CD14-positive monocyte (primary cell): ENCODE measurements at regions not wholly inside any gene's neighbourhood (a gene's known extent, or its start where the extent isn't known, plus 50 kb on each side); places are given as distances from the start of the nearest gene placed in this dataset.

ENCODE experiments used
- DNase-seq, 3 donors: peaks; one replicate each; pipeline ENCODE4 v3.0.0-alpha.2; 2011 to 2022
- H2AFZ ChIP-seq: 2 replicates; pipeline ENCODE4 v1.6.0; 2012; ENCODE audit warnings: mild to moderate bottlenecking, low read depth, low read length, inconsistent platforms; ENCODE audit not compliant: insufficient read depth, poor library complexity, severe bottlenecking
- H3K27ac ChIP-seq, 2 donors: 1 replicate in 1 of 2; 2 replicates in 1 of 2; pipeline ENCODE4 v1.5.1; 2012 to 2013; ENCODE audit warnings: low read length in 2 of 2, control low read depth in 1 of 2, inconsistent platforms in 1 of 2, low read depth in 1 of 2, mild to moderate bottlenecking in 1 of 2
- H3K27me3 ChIP-seq, 2 donors: one replicate each; pipeline versions ENCODE4 v1.6.0 to v1.6.1; 2011 to 2013; ENCODE audit warnings: low read length in 2 of 2; ENCODE audit not compliant: control insufficient read depth in 2 of 2, insufficient read depth in 2 of 2
- H3K36me3 ChIP-seq, 2 donors: replicated peaks in 1 of 2; 1 replicate in 1 of 2; 2 replicates in 1 of 2; pipeline versions ENCODE4 v1.5.1 to v1.6.1; 2012 to 2013; ENCODE audit warnings: low read length in 2 of 2, control low read depth in 1 of 2, inconsistent platforms in 1 of 2, mild to moderate bottlenecking in 1 of 2; ENCODE audit not compliant: insufficient read depth in 2 of 2, control insufficient read depth in 1 of 2
- H3K4me1 ChIP-seq, 2 donors: 1 replicate in 1 of 2; 2 replicates in 1 of 2; pipeline versions ENCODE4 v1.5.1 to v1.6.1; 2012 to 2013; ENCODE audit warnings: low read length in 2 of 2, control low read depth in 1 of 2, inconsistent platforms in 1 of 2, mild to moderate bottlenecking in 1 of 2, moderate library complexity in 1 of 2; ENCODE audit not compliant: insufficient read depth in 2 of 2, control insufficient read depth in 1 of 2
- H3K4me2 ChIP-seq: replicated peaks from 2 replicates; pipeline ENCODE3; 2012; ENCODE audit warnings: low read length, moderate library complexity, mild to moderate bottlenecking; ENCODE audit not compliant: poor library complexity, severe bottlenecking; ENCODE audit errors: extremely low read depth
- H3K4me3 ChIP-seq, 3 experiments: fragments of 200-600 bp in 1 of 3; sonication (generic) in 1 of 3; replicated peaks in 1 of 3; 1 replicate in 2 of 3; 2 replicates in 1 of 3; pipeline ENCODE4 v1.5.1; 2011 to 2013; ENCODE audit warnings: low read length in 3 of 3, mild to moderate bottlenecking in 3 of 3, control low read depth in 2 of 3, low read depth in 2 of 3, inconsistent platforms in 1 of 3, moderate library complexity in 1 of 3
- H3K79me2 ChIP-seq: 2 replicates; pipeline ENCODE4 v1.6.0; 2012; ENCODE audit warnings: mild to moderate bottlenecking, control low read depth, inconsistent platforms, low read length, moderate library complexity; ENCODE audit not compliant: insufficient read depth
- H3K9ac ChIP-seq: 2 replicates; pipeline ENCODE4 v1.6.0; 2017; ENCODE audit warnings: low read length, mild to moderate bottlenecking; ENCODE audit not compliant: insufficient read depth, poor library complexity, severe bottlenecking
- H3K9me3 ChIP-seq, 2 donors: replicated peaks in 1 of 2; 1 replicate in 1 of 2; 2 replicates in 1 of 2; pipeline versions ENCODE4 v1.5.1 to v1.6.1; 2012 to 2013; ENCODE audit warnings: low read length in 2 of 2, control low read depth in 1 of 2; ENCODE audit not compliant: control insufficient read depth in 1 of 2, insufficient read depth in 1 of 2
- H4K20me1 ChIP-seq: 2 replicates; pipeline ENCODE4 v1.6.0; 2012; ENCODE audit warnings: mild to moderate bottlenecking, low read length, control low read depth, moderate library complexity; ENCODE audit not compliant: insufficient read depth
- H3K27ac Mint-ChIP-seq, 7 donors: one replicate each; pipeline ENCODE4 v1.8.0; 2020; ENCODE audit warnings: mild to moderate bottlenecking in 7 of 7, mixed read lengths in 7 of 7, moderate library complexity in 6 of 7, inconsistent platforms in 2 of 7
- H3K27me3 Mint-ChIP-seq, 3 donors: one replicate each; pipeline ENCODE4 v1.8.0; 2021 to 2022; ENCODE audit warnings: low read depth in 3 of 3, mild to moderate bottlenecking in 3 of 3, mixed read lengths in 3 of 3, moderate library complexity in 3 of 3, inconsistent platforms in 1 of 3
- H3K36me3 Mint-ChIP-seq, 2 donors: one replicate each; pipeline ENCODE4 v1.8.0; 2020; ENCODE audit warnings: mixed read lengths in 2 of 2, inconsistent platforms in 1 of 2, mild to moderate bottlenecking in 1 of 2
- H3K4me1 Mint-ChIP-seq: one replicate; pipeline ENCODE4 v1.8.0; 2020; ENCODE audit warnings: mild to moderate bottlenecking, mixed read lengths
- H3K4me3 Mint-ChIP-seq, 2 donors: one replicate each; pipeline ENCODE4 v1.8.0; 2020; ENCODE audit warnings: mild to moderate bottlenecking in 2 of 2, mixed read lengths in 2 of 2, moderate library complexity in 1 of 2
- H3K9me3 Mint-ChIP-seq, 7 donors: one replicate each; pipeline ENCODE4 v1.8.0; 2020 to 2022; ENCODE audit warnings: mixed read lengths in 7 of 7, mild to moderate bottlenecking in 6 of 7, moderate library complexity in 6 of 7, inconsistent platforms in 2 of 7
- WGBS: methylation state at CpG from one replicate; pipeline ENCODE4 v1.1.5; 2013; ENCODE audit warnings: missing lambda C conversion rate; ENCODE audit not compliant: insufficient coverage; 5-methylcytosine and 5-hydroxymethylcytosine counted together
- intact Hi-C, 2 donors: fragments of 100-400 bp; cut with micrococcal nuclease; formaldehyde crosslinking; loops; one replicate each; pipeline versions ENCODE4 v1.15.0 to v1.15.1; 2023
- TF ChIP-seq, protein P1 (sequence below): fragments of 200-600 bp; IDR thresholded peaks from one replicate; pipeline ENCODE4 v1.8.0; 2022; ENCODE audit warnings: antibody characterized with exemption, mild to moderate bottlenecking

GRCh38 chr2:215621381-215621780 is 185.5 kb upstream of the FN1 start:
- DNase-seq, result no peak
- H3K4me1 Mint-ChIP-seq, result peaks cover 39% of the 10 kb centered on the region
- H3K9me3 Mint-ChIP-seq, result peaks cover 0 to 7% (median 2%) of the 10 kb centered on the region in 7 donors
- no CpG with 5 or more reads among the region's 2 CpGs for WGBS
- TF ChIP-seq, protein P1, sequence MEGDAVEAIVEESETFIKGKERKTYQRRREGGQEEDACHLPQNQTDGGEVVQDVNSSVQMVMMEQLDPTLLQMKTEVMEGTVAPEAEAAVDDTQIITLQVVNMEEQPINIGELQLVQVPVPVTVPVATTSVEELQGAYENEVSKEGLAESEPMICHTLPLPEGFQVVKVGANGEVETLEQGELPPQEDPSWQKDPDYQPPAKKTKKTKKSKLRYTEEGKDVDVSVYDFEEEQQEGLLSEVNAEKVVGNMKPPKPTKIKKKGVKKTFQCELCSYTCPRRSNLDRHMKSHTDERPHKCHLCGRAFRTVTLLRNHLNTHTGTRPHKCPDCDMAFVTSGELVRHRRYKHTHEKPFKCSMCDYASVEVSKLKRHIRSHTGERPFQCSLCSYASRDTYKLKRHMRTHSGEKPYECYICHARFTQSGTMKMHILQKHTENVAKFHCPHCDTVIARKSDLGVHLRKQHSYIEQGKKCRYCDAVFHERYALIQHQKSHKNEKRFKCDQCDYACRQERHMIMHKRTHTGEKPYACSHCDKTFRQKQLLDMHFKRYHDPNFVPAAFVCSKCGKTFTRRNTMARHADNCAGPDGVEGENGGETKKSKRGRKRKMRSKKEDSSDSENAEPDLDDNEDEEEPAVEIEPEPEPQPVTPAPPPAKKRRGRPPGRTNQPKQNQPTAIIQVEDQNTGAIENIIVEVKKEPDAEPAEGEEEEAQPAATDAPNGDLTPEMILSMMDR, result no peak
- Histone ChIP-seq H3K9me3 (no peaks in the 10 kb centered on the region), H3K9ac (no peak overlapping the region), H3K4me3 (no peak overlapping the region), H4K20me1 (no peaks in the 10 kb centered on the region), H3K36me3 (no peaks in the 10 kb centered on the region), H3K4me1 (peaks cover 24 to 35% of the 10 kb centered on the region in 2 donors), H3K4me2 (no peak overlapping the region), H3K27ac (no peak overlapping the region), H2AFZ (no peak overlapping the region), H3K27me3 (no peaks in the 10 kb centered on the region), H3K79me2 (no peaks in the 10 kb centered on the region)
- H3K4me3 Mint-ChIP-seq, result no peak overlapping the region
- no peak overlapping the region for H3K27ac Mint-ChIP-seq
- H3K36me3 Mint-ChIP-seq, result no peaks in the 10 kb centered on the region
- intact Hi-C loops, result no loop called here
- peaks cover 0 to 7% (median 2%) of the 10 kb centered on the region in 3 donors for H3K27me3 Mint-ChIP-seq

GRCh38 chr2:215620528-215620927 is 184.7 kb upstream of the FN1 start:
- Mint-ChIP-seq H3K9me3 (peaks cover 0 to 7% (median 2%) of the 10 kb centered on the region in 7 donors), H3K4me1 (peaks cover 46% of the 10 kb centered on the region), H3K27ac (peak overlapping the region in 5 of 7 donors; percentile 56 to 86 (median 68)), H3K36me3 (no peaks in the 10 kb centered on the region), H3K27me3 (peaks cover under 1 to 9% (median 2%) of the 10 kb centered on the region in 3 donors), H3K4me3 (peak overlapping the region in 1 of 2 donors; percentile 51)
- Histone ChIP-seq H3K4me3 (peak overlapping the region in 1 of 3 experiments; percentile 48), H3K79me2 (no peaks in the 10 kb centered on the region), H3K9ac (no peak overlapping the region), H4K20me1 (no peaks in the 10 kb centered on the region), H3K27me3 (no peaks in the 10 kb centered on the region), H3K27ac (no peak overlapping the region), H3K36me3 (no peaks in the 10 kb centered on the region), H3K9me3 (no peaks in the 10 kb centered on the region), H3K4me1 (peaks cover 32 to 44% of the 10 kb centered on the region in 2 donors), H3K4me2 (peak overlapping the region; percentile 51), H2AFZ (no peak overlapping the region)
- TF ChIP-seq, protein P1, result no peak
- 100% methylated on average over 1 of the region's 3 CpGs for WGBS
- intact Hi-C loops, result no loop called here
- peak in 1 of 3 donors; percentile 18 for DNase-seq
